ENCODE measurements at regions not wholly inside any gene's neighbourhood (a gene's known extent, or its start where the extent isn't known, plus 50 kb on each side); places are given as distances from the start of the nearest gene placed in this dataset.
A peak's percentile ranks its signal among the peaks of the same experiment; 100 is the strongest.
"Not testable (repeated sequence)": the region's sequence is repeated elsewhere in the genome, so short reads cannot be mapped to it uniquely, and the experiment has no call there.

DNA sequence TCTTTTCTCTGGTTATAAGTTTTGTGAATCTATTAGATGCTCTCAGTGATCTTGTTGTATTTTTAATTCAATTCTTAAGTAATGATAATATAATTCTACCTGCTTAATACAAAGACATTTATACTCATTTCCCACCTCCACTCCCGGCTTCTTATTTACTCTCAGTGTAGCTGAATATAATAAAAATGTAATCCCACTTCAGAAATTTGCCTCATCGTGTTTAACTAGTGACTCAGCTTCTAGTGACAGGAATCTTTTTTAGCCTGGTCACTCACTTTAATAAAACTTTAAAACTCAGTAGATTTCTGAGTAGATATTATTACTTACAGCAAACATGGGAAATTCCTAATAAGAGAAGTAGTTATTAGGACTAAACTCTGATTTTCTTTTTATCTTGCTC is 1506.2 kb upstream of the LRRTM3 start:
- DNase-seq = no peak

DNA sequence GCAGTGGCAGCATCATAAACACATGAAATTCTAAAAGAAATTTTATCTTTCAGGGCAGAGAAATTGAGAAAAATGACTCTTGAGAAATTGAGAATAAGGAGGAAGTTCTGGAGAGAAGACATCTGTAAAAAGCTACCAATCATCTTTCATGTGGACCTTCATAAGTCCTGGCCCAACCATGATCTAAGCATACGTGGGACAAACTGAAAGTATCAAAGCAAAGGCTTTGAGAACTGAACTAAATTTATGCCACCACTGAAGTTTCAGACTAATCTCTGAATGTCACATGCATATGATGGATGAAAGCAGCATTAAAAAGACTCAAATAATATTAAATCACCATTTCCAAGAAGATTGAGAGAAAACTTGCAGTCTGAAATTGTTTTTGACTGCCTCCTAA is 1502.8 kb upstream of the LRRTM3 start:
- no peak for DNase-seq

DNA sequence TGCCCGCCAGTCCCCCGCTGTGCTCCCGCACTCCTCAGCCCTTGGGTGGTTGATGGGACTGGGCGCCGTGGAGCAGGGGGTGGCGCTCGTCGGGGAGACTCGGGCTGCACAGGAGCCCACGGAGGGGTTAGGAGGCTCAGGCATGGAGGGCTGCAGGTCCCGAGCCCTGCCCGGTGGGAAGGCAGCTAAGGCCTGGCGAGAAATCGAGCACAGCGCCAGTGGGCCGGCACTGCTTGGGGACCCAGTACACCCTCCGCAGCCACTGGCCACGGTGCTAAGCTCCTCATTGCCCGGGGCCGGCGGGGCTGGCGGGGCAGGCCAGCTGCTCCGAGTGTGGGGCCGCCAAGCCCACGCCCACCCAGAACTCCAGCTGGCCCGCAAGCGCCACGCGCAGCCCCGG is 1496.5 kb upstream of the LRRTM3 start:
- DNase-seq = not testable (repeated sequence)

DNA sequence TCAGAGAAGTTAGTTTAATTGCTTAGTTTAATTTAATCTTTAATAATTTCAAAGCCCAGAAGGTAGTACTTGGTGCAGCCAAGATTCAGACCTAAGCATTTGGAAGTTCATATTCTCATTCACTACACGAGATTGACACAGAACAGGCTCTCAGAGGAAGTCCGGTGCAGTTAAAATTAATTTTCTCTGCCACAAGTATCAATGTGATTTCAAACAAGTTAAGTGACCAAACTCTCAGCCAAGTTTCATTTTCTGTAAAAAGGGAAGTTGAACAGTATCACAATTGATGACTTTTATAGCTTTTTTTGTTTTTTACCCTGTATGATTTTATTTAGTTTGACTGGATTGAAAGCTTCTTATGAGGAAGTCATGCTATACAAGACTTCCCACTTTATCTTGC is 1494.9 kb upstream of the LRRTM3 start:
- DNase-seq = no peak

DNA sequence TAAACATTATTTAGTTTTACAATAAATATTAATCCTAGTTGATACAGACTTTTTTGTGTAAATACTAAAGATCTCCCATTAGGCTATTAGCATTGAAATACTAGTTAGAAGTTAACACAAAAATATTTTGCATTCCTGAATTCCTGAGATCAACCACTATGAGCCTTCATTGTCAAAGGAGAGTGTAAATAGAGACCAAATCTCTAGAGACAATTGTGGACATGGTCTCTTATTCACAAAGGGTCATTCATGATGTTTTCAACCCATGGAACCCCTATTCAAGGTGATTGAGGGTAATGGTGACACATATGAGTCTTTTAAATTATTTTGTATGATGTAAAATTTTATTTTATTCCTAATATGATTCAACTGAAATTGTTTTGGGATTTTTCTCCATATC is 1454.8 kb upstream of the LRRTM3 start:
- no peak for DNase-seq

DNA sequence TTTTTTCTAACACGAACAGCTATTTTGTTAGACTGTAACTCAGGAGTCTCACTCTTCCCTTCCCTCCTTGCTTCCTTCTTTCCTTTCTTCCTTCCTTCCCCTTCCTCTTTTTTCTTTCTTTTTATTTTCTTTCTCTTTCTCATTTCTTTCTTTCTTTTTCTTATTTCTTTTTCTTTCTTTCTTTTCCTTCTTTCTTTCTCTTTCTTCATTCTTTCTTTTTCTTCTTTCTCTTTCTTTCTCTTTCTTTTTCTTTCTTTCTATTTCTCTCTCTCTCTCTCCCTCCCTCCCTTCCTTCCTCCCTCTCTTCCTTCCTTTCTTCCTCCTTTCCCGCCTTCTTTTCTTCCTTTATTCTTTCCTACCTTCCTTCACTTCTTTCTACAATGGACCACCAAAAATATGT is 1443.0 kb upstream of the LRRTM3 start:
- no peak for DNase-seq

DNA sequence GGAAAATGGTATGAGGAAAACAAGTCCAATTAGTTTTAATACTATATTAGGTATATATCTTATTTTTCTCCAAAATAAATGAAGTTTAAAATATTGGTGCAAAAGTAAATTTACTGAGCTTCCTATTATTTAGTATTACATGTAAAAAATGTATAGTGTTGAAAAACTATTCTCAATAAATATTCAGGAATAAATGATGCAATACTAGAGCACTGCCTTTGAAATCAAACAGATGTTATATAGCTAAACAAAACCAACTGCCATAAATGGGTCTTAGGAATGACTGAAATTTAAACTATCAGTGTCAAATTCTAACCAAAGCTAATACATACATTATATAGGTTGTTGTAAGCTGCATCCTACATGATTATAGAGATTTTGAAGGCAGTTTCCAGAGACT is 1434.0 kb upstream of the LRRTM3 start:
- no peak for DNase-seq

DNA sequence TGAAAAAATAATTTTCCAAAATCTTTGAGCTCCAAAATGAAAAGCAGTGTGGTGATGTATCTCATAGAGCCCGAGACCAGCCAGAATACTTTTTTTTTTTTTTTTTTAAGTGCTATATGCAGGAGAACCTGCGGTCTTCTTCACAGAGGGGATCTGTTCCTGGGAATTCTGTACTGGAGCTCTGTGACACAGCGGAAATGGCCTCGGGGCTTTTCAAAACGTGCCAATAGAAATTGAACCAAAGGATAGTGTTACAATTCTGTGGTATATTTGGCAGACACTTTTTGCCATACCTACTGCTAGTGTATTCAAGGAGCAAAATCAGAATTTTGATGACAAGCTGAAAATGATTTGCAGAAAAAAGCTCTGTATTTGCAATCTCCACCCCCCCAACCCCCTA is 1429.3 kb upstream of the LRRTM3 start:
- no peak for DNase-seq

DNA sequence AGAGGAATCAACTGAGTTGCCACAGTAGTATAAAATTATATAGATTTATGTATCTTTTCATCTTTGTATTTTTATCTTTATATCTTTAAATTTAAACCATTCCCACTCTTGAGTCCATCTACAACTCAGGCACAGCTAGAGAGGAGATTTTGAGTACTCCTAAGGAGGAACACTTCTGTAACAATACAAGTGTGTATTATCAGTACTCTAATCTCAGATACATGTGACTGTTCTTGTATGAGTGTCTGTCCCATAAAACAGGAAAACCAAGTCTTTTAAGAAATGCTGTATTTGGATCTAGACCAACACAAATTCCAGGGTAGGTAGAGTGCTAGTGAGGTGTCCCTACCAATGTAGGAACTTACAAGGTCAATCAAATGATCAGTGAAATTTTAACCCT is 1428.0 kb upstream of the LRRTM3 start:
- DNase-seq = no peak

DNA sequence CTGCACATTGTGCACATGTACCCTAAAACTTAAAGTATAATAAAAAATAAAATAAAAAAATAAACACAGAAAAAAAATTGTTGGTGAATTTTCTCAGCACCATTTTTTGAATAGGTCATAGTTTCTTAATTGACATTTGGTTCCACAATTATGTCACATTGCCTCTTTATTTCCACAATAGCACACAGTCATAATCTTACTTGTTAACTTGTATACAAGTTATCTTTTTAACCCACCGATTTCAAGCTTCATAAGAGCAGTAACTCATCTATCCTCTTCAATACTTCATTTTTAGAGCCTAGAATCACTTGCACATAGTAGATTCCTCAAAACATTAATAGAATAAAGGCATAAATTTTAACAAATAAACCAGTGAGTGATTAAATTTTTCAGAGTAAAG is 1425.1 kb upstream of the LRRTM3 start:
- no peak for DNase-seq

DNA sequence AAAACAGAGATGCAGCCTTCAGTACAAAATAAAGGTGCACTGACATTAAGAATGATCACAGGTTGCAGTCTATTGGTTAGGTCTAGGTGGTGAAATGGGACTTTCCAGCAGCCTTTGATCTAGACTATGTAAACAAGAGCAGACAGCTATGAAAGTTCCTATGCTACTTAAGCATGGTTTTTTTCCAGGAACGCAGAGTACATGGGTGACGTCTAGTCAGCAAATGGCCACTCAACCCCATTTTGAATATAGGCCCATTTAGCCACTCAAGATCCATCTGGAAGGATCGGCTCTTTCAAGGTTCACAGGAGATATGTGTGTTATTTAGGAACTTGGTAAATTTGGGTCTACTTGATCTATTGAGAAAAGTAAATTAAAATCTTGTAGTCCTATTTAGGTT is 1424.6 kb upstream of the LRRTM3 start:
- DNase-seq = no peak

DNA sequence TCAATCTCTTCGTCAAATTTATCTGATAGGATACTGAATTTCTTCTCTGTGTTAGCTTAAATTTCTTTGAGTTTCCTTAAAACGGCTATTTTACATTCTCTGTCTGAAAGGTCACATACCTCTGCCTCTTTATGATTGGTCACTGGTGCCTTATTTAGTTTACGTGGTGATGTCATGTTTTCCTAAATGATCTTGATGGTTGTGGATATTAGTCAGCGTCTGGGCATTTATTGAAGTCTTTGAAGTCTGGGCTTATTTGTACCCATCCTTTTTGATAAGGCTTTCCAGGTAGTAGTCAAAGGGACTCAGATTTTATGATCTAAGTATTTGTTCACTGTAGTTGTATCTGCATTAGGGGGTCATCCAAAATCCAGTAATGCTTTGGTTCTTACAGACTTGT is 1407.5 kb upstream of the LRRTM3 start:
- no peak for DNase-seq

DNA sequence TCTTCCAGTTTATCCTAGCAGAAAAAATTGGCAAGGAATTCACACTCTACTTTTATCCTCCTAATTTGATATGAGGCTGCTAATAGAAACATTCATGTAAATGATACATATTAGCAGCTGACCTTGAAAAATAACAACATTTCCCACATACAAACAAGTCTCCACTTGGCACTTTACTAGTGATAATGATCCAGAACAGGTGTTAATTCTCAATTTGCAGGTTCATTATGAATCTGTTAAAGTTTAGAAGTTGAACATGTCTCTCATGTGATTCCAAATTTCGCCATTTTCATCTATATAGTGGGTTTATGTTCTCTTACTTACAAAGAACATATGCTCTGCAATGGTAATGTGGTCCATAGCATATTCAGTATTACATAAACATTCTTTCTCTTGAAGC is 1396.8 kb upstream of the LRRTM3 start:
- DNase-seq = no peak

DNA sequence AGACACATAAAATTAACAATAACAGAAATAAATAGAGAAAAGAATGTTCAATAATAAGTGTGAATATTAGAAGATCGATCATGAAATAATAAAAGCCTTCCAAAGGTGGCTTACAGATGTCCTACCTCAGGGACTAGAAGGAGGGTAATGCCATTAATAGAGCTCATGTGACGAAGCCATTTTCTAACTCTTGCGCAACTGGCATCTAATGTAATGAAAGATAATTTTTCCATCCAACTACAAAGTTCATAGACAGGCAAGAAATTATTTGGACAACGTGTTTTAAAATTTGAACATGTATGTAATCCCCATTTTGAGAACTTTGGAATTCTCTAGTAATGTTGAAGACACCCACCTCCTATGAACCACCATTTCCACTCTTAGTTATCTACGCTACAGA is 1394.3 kb upstream of the LRRTM3 start:
- DNase-seq = no peak

DNA sequence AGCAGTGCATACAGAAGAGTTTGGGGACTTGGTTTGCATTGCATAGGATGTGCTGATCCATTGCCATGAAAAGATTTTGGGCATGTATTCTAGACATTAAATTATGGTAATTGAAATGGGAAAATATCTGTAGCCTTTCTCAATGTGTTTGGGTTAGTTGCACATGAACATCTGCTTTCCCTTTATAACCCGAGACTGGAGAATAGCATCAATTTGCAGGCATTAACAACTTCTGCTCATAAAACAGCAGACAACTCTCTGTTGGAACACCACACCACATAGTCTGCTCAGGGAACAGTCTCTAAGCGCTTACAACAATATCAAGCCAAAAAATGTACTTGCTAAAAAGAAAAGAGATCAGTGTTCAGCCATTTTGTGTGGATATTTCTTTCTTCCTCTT is 1391.1 kb upstream of the LRRTM3 start:
- no peak for DNase-seq

DNA sequence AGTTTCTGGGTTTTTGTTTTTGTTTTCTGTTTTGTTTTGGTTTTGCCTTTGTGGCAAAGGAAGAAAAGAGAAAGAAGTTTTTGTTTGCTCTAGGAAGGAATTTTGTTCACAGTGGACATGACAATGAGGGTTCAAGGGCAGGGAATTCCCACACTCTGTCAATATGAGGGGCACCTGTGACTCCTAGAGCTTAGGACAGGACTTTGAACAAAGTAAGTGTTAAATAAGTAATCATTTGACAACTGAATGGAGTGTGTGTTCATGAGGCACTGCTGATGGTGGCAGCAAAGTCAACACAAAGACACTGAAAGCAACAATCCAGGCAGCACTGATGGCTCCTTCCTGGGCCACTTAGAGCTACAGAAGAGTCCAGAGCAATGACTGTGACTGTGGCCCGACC is 1381.1 kb upstream of the LRRTM3 start:
- no peak for DNase-seq

DNA sequence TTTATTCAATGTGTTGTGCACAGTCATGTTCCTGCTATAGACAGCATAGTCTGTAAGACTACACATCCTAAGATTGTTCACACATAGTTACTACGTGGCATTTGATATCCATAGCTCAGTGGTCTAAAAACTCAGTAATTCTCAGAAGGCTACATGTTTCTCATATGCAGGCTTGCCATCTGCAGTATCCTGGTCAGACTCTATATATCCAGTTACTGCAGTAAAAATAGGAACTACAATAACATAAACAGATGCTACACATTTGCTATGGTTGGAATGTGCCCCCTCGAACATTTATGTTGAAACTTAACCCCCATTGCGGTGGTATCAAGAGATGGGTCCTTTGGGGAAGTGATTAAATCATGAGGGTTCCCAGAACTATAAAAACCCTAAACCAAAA is 1377.8 kb upstream of the LRRTM3 start:
- DNase-seq = no peak

DNA sequence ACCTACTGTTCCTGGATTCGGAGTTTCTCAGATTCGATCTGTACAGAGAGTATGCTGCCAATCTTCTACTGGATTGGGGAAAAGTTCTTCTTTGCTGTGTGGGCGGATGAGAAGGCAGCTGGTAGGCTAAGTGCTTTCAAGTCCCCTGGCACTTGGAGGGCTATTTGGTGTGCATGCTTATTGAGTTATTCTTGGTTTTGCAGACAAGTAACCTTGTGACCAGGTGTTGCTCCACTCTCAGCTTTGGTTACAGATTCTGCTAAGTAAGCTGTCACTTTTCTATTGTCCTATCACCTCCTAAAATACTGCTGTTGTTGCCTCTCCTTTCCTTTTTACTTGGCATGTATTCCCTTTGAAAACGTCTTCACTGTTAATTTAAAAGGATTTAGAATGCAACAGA is 1375.1 kb upstream of the LRRTM3 start:
- DNase-seq = no peak

DNA sequence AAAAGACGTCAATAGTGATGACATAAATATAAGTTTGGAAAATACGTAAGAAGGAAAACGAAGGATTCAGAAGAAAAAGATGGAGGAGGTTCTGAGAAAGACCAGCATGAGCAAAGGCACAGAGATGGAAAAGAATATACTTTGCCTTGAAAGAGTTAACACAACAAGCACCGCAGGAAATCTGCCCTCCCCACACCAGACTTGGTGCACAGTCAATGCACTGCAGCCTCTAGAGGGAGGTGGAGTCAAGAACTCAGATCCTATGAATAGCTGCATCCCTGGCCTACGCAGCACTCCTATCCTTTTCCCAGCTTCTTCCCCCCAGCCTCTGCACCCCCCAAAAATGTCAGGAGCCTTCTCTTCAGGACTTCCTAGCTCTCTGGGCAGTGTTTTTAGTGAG is 1370.6 kb upstream of the LRRTM3 start:
- DNase-seq = no peak

DNA sequence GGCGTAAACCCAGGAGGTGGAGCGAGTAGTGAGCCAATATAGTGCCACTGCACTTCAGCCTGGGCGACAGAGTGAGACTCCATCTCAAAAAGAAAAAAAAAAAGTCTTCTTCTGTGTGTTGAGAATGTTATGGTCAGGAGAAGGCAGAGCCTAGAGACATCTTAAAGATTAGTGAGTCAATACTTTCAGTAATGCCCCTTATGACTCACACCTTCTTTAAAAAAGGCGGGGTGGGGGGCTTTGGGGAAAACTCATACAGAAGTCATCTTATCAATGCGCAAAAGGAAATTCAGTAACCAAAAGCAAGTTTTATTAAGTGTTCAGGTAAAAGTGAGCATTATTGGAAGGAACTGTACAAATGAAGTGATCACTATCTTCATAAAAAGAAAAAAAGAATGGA is 1369.8 kb upstream of the LRRTM3 start:
- DNase-seq = no peak

DNA sequence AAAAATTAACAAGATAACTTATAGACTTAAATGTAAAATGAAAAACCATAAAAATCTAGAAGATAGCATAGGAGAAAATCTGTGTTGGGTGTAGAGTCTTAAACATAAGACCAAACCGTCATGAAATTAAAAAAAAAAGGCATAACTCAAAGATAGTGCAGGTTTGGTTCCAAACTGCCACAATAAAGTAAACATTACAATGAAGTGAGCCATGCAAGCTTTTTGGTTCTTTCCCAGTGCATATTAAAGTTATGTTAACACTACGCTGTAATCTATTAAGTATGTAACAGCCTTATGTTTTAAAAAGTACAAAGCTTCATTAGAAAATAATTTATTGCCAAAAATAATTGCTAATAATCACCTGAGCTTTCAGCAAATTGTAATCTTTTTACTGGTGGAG is 1366.5 kb upstream of the LRRTM3 start:
- DNase-seq = no peak

DNA sequence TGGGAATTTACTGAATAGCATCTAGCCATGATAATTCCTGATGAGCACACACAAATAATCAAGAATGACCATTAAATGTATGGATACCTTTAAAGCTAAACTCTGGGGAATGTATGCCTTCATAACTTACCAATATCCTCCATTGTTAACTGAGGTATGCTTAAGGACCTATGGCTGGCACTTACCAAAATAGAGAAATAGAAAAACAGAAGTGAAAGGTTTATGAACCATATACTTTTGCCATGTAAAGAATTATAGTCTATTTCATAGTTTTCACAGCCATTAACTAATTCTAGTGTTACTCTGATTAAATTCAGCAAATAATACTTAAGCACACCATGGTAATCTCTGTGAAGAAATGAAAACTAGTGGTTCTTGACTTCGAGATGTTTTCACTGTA is 1360.6 kb upstream of the LRRTM3 start:
- no peak for DNase-seq

DNA sequence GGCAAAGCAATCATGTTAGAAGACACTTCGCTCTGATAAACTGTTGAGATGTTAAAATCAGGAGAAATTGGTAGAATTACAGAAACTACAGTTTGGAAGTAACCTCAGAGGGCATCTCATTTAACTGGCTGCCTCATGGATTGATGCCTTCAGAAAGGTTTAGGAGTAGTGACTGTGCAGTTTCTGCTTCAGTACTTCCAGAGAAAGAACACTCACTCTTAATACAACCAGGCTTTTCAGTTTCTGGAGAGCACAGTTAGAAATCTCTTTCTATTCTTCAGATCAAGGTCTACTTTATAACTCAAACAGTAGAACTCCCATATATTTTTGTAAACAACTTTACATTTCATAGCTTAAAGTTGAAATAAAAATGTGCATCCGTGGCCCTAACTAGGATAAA is 1358.9 kb upstream of the LRRTM3 start:
- no peak for DNase-seq

DNA sequence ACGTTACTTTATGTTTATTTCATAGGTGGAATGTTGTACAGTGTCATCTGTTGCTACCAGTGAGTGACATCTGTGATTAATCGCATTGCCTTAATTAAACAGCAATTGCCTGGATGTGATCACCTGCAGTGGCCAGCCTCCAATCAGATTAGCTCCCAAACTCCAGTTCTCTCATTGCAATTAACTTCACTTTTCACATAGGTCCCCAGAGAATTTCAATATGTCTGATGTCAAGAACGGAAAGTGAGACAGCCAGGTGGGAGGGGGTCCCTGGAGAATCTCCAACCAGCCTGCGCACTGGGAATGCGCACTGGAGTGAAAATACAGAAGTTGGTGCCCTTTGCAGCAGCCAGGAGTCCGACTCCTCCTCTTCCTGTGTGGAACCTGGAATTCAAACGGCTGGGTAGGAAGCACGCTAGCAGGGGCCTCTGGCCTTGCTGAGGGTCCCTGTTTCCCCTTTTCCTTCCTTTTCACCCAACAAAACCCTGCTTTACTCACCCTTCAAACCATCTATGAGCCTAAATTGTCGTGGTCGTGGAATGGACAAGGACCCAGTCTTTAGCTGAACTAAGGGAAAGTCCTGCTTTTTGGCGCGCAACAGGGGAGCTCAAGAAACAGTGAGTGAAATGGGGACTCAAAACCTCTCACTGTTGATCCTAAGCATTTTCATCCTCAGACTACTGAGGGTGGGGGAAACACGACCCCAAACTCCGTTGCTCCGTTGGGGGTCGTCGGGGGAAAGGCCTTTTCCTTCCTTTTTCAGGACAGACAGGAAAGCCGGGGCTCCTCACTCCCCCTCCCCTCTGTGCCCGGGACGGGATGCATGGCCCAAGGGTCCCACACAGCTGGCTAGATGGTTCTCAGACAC is 1355.5 kb upstream of the LRRTM3 start:
- DNase-seq = peak; percentile 33

DNA sequence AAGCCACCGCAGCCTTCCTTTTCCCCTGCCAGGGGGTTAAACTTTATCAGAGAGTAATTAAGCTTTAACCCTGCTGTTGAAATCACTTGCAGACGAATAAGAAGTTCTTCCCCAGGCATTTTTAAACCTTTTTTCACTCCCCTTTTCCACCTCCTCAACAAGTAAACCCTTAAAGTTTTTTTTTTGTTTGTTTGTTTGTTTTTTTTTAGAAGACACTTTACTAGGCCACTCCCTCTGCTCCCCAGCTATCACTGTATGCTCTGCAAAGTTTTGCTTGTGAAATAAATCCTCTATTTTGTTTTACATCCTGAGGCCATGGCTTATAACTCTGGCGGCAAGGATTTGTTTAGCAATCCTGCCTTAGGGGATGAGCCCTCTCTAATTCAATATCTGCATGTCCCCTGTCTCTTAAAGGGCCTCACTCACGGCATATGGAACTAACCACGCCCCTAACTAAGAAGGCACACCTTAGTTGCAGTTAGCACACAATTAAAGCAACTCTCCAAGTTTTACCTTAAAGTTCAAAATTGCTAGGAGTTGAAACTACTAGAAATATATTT is 1354.7 kb upstream of the LRRTM3 start:
- DNase-seq = no peak

Data from GDM1 (cell line).